Tibial nerve (tissue), 3 donors: ENCODE measurements at regions not wholly inside any gene's neighbourhood (a gene's known extent, or its start where the extent isn't known, plus 50 kb on each side); places are given as distances from the start of the nearest gene placed in this dataset.

Experiments used
- CTCF ChIP-seq, 5 experiments: fragments of 200-600 bp in 3 of 5; fragments of 450-650 bp in 2 of 5; sonication (generic) in 3 of 5; IDR thresholded peaks; one replicate each; pipeline ENCODE4 v1.5.1; 2016 to 2019; ENCODE audit warnings: antibody characterized with exemption in 5 of 5, mild to moderate bottlenecking in 3 of 5, moderate library complexity in 2 of 5
- POLR2A ChIP-seq, 2 donors: fragments of 450-650 bp; IDR thresholded peaks; one replicate each; pipeline ENCODE4 v1.6.1; 2017; ENCODE audit warnings: antibody characterized with exemption in 2 of 2, mild to moderate bottlenecking in 2 of 2, moderate library complexity in 2 of 2

- TF ChIP-seq CTCF (IDR thresholded peaks at IDR 0.05) = no peak
- TF ChIP-seq POLR2A (IDR thresholded peaks at IDR 0.05) = no peak
These were observed 106.8 kb upstream of the VAMP7 start for GRCh38 chrX:155774387-155774786.
